Suprapubic skin (tissue), 3 donors: ENCODE measurements at regions not wholly inside any gene's neighbourhood (a gene's known extent, or its start where the extent isn't known, plus 50 kb on each side); places are given as distances from the start of the nearest gene placed in this dataset.

ENCODE experiments used
- CTCF ChIP-seq, 2 donors: fragments of 200-600 bp in 1 of 2; fragments of 450-650 bp in 1 of 2; sonication (generic) in 1 of 2; IDR thresholded peaks; one replicate each; pipeline ENCODE4 v1.5.1; 2016 to 2019; ENCODE audit warnings: antibody characterized with exemption in 2 of 2, mild to moderate bottlenecking in 1 of 2, moderate library complexity in 1 of 2
- EP300 ChIP-seq: sonication (generic); formaldehyde crosslinking; IDR thresholded peaks from one replicate; pipeline ENCODE4 v1.6.1; 2017; ENCODE audit warnings: antibody characterized with exemption

DNA sequence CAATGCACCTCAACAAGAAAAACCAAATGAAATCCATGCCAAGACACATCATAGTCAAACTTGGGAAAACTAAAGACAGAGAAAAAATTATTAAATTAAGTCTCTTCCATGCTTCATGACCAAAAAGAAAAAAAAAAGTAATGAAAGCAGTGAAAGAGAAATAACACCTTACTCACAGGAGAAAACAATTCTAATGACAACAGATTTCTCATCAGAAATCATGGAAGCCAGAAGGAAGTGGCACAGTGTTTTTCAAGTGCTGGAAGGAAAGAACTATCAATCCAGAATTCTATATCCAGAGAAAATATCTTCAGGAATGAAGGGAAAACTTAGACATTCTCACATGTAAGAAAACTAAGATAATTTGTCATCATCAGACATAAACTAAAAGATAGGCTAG, 71.1 kb upstream of the NUDT4 start:
- TF ChIP-seq CTCF (IDR thresholded peaks at IDR 0.05) (no peak), EP300 (no peak)
